GM12878 (cell line): ENCODE measurements at regions not wholly inside any gene's neighbourhood (a gene's known extent, or its start where the extent isn't known, plus 50 kb on each side); places are given as distances from the start of the nearest gene placed in this dataset.

Source experiments
- ATAC-seq: fragments of 200-7000 bp; cut with Tn5 transposase; 3 replicates; pipeline ENCODE4 v1.9.1; 2020; ENCODE audit warnings: mild to moderate bottlenecking, moderate library complexity
- BruUV-seq: library from RNA; stranded (reverse); fragments of 400-500 nt; replicated peaks from 2 replicates; lab custom pipeline; 2021; lab: Mats Ljungman, UMichigan
- CTCF ChIA-PET: fragments of 300-600 bp; sonication (Branson Sonifier 250); formaldehyde crosslinking; extraction: SDS; loops from one replicate; lab custom pipeline; 2021; ENCODE audit warnings: inconsistent platforms; lab: Yijun Ruan, JAX
- POLR2A ChIA-PET: fragments of 350-600 bp; formaldehyde crosslinking; extraction: SDS; loops from one replicate; lab custom pipeline; 2021; ENCODE audit warnings: inconsistent platforms; lab: Charles Lee
- RAD21 ChIA-PET: fragments of 300-600 bp; sonication (Branson Sonifier 250); formaldehyde crosslinking; loops from one replicate; lab custom pipeline; 2023; ENCODE audit warnings: antibody characterized with exemption; ENCODE audit not compliant: unreplicated experiment; lab: Charles Lee
- SMC1A ChIA-PET: fragments of 300-600 bp; sonication (Branson Sonifier 250); formaldehyde crosslinking; loops from one replicate; lab custom pipeline; 2023; ENCODE audit not compliant: unreplicated experiment, uncharacterized antibody; lab: Charles Lee
- DNase-seq: peaks from one replicate; pipeline ENCODE4 v3.0.0-alpha.2; 2011; ENCODE audit warnings: low read depth, low spot score
- FAIRE-seq: peaks from 3 replicates; lab custom pipeline; 2011; peaks lifted over from hg19 to GRCh38; lab: Jason Lieb, UNC
- H2AFZ ChIP-seq: 2 replicates; pipeline ENCODE4 v1.6.0; 2011; ENCODE audit warnings: low read depth, low read length, control low read depth; ENCODE audit not compliant: control insufficient read depth
- H3K27ac ChIP-seq: 2 replicates; pipeline ENCODE4 v1.5.1; 2011; ENCODE audit warnings: control low read depth; ENCODE audit not compliant: control insufficient read depth, insufficient read depth
- H3K27me3 ChIP-seq, 2 experiments: replicated peaks in 1 of 2; 2 replicates each; pipeline versions ENCODE4 v1.6.0 to v1.6.1; 2011; ENCODE audit warnings: low read length in 1 of 2; ENCODE audit not compliant: control insufficient read depth in 2 of 2, insufficient read depth in 2 of 2
- H3K36me3 ChIP-seq, 2 experiments: 2 replicates each; pipeline ENCODE4 v1.5.1; 2011; ENCODE audit warnings: low read length in 1 of 2; ENCODE audit not compliant: control insufficient read depth in 2 of 2, insufficient read depth in 2 of 2
- H3K4me1 ChIP-seq: 2 replicates; pipeline ENCODE4 v1.6.1; 2011; ENCODE audit warnings: mild to moderate bottlenecking, low read length, moderate library complexity, mixed read lengths; ENCODE audit not compliant: control insufficient read depth, insufficient read depth
- H3K4me2 ChIP-seq: 2 replicates; pipeline ENCODE4 v1.6.0; 2011; ENCODE audit warnings: control low read depth; ENCODE audit not compliant: control insufficient read depth, insufficient read depth
- H3K4me3 ChIP-seq: fragments of 200-600 bp; sonication (generic); 2 replicates; pipeline ENCODE4 v1.5.1; 2016
- H3K79me2 ChIP-seq: 2 replicates; pipeline ENCODE4 v1.6.0; 2011; ENCODE audit warnings: low read length; ENCODE audit not compliant: control insufficient read depth, insufficient read depth
- H3K9ac ChIP-seq: 2 replicates; pipeline ENCODE4 v1.8.0; 2011; ENCODE audit warnings: low read length, control low read depth, mixed read lengths; ENCODE audit not compliant: control insufficient read depth, insufficient read depth
- H3K9me3 ChIP-seq: replicated peaks from 3 replicates; pipeline ENCODE4 v1.5.1; 2011; ENCODE audit warnings: mild to moderate bottlenecking, low read length; ENCODE audit not compliant: control insufficient read depth, insufficient read depth
- H4K20me1 ChIP-seq: 2 replicates; pipeline ENCODE4 v1.6.0; 2011; ENCODE audit not compliant: control insufficient read depth, insufficient read depth
- CREB1 ChIP-seq: IDR thresholded peaks from 2 replicates; pipeline ENCODE4 v1.6.1; 2012; ENCODE audit warnings: low read depth, mild to moderate bottlenecking, inconsistent platforms
- ETV6 ChIP-seq, 2 experiments: fragments of 450-650 bp in 1 of 2; IDR thresholded peaks in 1 of 2; conservative IDR thresholded peaks in 1 of 2; 2 replicates each; pipeline ENCODE4 v1.6.1; 2014; ENCODE audit warnings: antibody characterized with exemption in 1 of 2, borderline replicate concordance in 1 of 2, low read depth in 1 of 2, mild to moderate bottlenecking in 1 of 2, moderate library complexity in 1 of 2
- MEF2A ChIP-seq: IDR thresholded peaks from 2 replicates; pipeline ENCODE4 v1.6.1; 2011; ENCODE audit warnings: low read depth, mild to moderate bottlenecking, low read length, moderate library complexity; ENCODE audit not compliant: insufficient read depth
- PAX8 ChIP-seq: fragments of 450-650 bp; IDR thresholded peaks from 2 replicates; pipeline ENCODE4 v1.6.1; 2017; ENCODE audit warnings: mild to moderate bottlenecking, moderate library complexity
- RELB ChIP-seq: fragments of 450-650 bp; IDR thresholded peaks from 2 replicates; pipeline ENCODE4 v1.6.1; 2017; ENCODE audit warnings: low read depth, mild to moderate bottlenecking, moderate library complexity
- RUNX3 ChIP-seq: IDR thresholded peaks from 2 replicates; pipeline ENCODE4 v1.6.1; 2012; ENCODE audit warnings: low read length, inconsistent platforms
- SREBF1 ChIP-seq: IDR thresholded peaks from 2 replicates; pipeline ENCODE4 v1.6.1; 2012; ENCODE audit warnings: mild to moderate bottlenecking, low read length
- TCF7 ChIP-seq: IDR thresholded peaks from 2 replicates; pipeline ENCODE4 v1.6.1; 2014; ENCODE audit warnings: antibody characterized with exemption, borderline replicate concordance
- ZNF207 ChIP-seq: fragments of 450-650 bp; IDR thresholded peaks from 2 replicates; pipeline ENCODE4 v1.6.1; 2014; ENCODE audit warnings: antibody characterized with exemption, mild to moderate bottlenecking, borderline replicate concordance
- WGBS: methylation state at CpG from one replicate; pipeline ENCODE4 v1.1.6; 2016; ENCODE audit warnings: low lambda C conversion rate; ENCODE audit not compliant: insufficient replicate concordance, insufficient coverage; ENCODE audit errors: missing lambda C conversion rate; 5-methylcytosine and 5-hydroxymethylcytosine counted together
- in situ Hi-C: fragments of 300-500 bp; cut with MboI; formaldehyde crosslinking; loops from 9 replicates; pipeline ENCODE4 v1.14.3; 2018; ENCODE audit warnings: mixed read lengths
- intact Hi-C: fragments of 100-400 bp; cut with micrococcal nuclease; formaldehyde crosslinking; loops from one replicate; pipeline ENCODE4 v1.14.2; 2022; ENCODE audit not compliant: unreplicated experiment

- no peak overlapping the region for H3K9ac ChIP-seq
- ChIA-PET POLR2A (no interaction called here), RAD21 (no interaction called here), CTCF (no interaction called here), SMC1A (no interaction called here)
- BruUV-seq, result no TSS peak
- H3K4me1 ChIP-seq, result no peaks in the 10 kb centered on the region
- DNase-seq (no peak), ATAC-seq (no peak), FAIRE-seq (no peak)
- H3K27me3 ChIP-seq, result no peaks in the 10 kb centered on the region
- H3K4me3 ChIP-seq, result no peak overlapping the region
- no peaks in the 10 kb centered on the region for H3K36me3 ChIP-seq
- WGBS, result 78% methylated on average over 60 of the region's 70 CpGs
- no peak overlapping the region for H3K4me2 ChIP-seq
- H3K79me2 ChIP-seq, result no peaks in the 10 kb centered on the region
- no peak overlapping the region for H2AFZ ChIP-seq
- intact Hi-C loops, result no loop called here
- no peak overlapping the region for H3K27ac ChIP-seq
- in situ Hi-C loops, result no loop called here
- no peaks in the 10 kb centered on the region for H4K20me1 ChIP-seq
- TF ChIP-seq RUNX3 (no peak), SREBF1 (no peak), TCF7 (no peak), CREB1 (no peak), PAX8 (no peak), ETV6 (conservative IDR thresholded peaks at IDR 0.05 in 1 of 2, IDR thresholded peaks at IDR 0.05 in 1 of 2; ENCODE audit: borderline replicate concordance in 1 of 2, low read depth in 1 of 2) (no peak), ZNF207 (no peak), RELB (no peak), MEF2A (no peak)
- peaks cover 2% of the 10 kb centered on the region; the same call in 1 of the 3 replicates for H3K9me3 ChIP-seq
These were observed 341.9 kb upstream of the SALL3 start for GRCh38 chr18:78637442-78638402.
